HEK293T (cell line): ENCODE measurements at regions not wholly inside any gene's neighbourhood (a gene's known extent, or its start where the extent isn't known, plus 50 kb on each side); places are given as distances from the start of the nearest gene placed in this dataset.

Experiments used
- CTBP1 ChIP-seq: fragments of 450-650 bp; IDR thresholded peaks from 2 replicates; pipeline ENCODE4 v1.6.1; 2016; ENCODE audit warnings: borderline replicate concordance
- FOXA1 ChIP-seq: fragments of 450-650 bp; IDR thresholded peaks from 2 replicates; pipeline ENCODE4 v1.6.1; 2016; ENCODE audit warnings: mild to moderate bottlenecking
- FOXM1 ChIP-seq: fragments of 450-650 bp; IDR thresholded peaks from 2 replicates; pipeline ENCODE4 v1.6.1; 2017; ENCODE audit warnings: mild to moderate bottlenecking, borderline replicate concordance
- PKNOX1 ChIP-seq: fragments of 450-650 bp; IDR thresholded peaks from 2 replicates; pipeline ENCODE4 v1.6.1; 2016
- SUZ12 ChIP-seq: fragments of 450-650 bp; IDR thresholded peaks from 2 replicates; pipeline ENCODE4 v1.6.1; 2016; ENCODE audit warnings: mild to moderate bottlenecking
- TARDBP ChIP-seq: fragments of 450-650 bp; IDR thresholded peaks from 2 replicates; pipeline ENCODE4 v1.6.1; 2016

GRCh38 chr2:128550801-128551416 is 232.2 kb upstream of the HS6ST1 start:
- TF ChIP-seq CTBP1 (no peak), TARDBP (no peak), FOXM1 (no peak), PKNOX1 (no peak), SUZ12 (no peak), FOXA1 (no peak)
